ENCODE measurements at regions not wholly inside any gene's neighbourhood (a gene's known extent, or its start where the extent isn't known, plus 50 kb on each side); places are given as distances from the start of the nearest gene placed in this dataset.

- TF ChIP-seq REST (IDR thresholded peaks at IDR 0.05; ENCODE audit: insufficient read depth in 1 of 2, low read depth in 2 of 2, low read length in 1 of 2) (no peak), POLR2AphosphoS5 (IDR thresholded peaks at IDR 0.05; ENCODE audit: low read depth, low read length) (no peak), CTCF (IDR thresholded peaks at IDR 0.05) (no peak), SIN3A (IDR thresholded peaks at IDR 0.05; ENCODE audit: borderline replicate concordance, insufficient read depth, low read depth, low read length) (no peak)
Measured at GRCh38 chr5:154567155-154567554, 89.1 kb upstream of the HAND1 start.
